ENCODE measurements at regions not wholly inside any gene's neighbourhood (a gene's known extent, or its start where the extent isn't known, plus 50 kb on each side); places are given as distances from the start of the nearest gene placed in this dataset.

GRCh38 chr16:82567175-82567574 lies 59.6 kb upstream of the CDH13 start:
- no peak for DNase-seq

DNA sequence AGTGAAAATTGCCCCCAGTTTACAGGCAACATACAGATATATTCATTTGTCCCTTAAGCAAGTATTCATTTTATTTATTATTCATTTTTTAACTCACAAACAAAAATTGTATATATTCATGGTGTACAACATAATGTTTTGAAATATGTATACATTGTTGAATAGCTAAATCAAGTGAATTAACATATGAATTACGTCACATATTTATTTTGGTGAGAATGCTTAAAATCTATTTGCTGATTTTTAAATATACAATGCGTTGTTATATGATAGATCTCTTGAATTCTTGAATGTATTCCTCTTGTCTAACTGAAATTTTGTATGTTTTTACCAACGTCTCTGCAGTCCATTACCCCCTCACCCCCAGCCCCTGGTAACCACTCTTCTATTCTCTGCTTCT lies 63.4 kb upstream of the CDH13 start:
- DNase-seq, result no peak

DNA sequence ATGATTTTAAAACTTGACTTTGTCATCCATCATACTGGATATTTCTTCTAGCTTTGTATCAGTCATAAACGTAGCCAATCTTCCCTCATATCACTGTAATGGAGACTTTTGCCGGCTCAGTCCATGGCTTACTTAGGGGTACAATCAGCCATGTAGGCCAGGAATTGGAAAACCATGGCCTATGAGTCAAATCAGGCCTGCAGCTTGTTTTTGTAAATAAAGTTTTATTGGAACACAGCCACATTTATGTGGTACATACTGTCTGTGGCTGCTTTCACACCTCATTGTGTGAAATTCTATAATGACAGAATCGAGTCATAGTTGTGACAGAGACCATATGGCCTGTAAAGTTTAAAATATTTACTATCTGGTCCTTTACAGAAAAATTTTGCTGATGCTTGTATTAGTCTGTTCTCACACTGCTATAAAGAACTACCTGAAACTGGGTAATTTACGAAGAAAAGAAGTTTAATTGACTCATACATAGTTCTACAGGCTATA lies 64.5 kb upstream of the CDH13 start:
- no peak for DNase-seq

DNA sequence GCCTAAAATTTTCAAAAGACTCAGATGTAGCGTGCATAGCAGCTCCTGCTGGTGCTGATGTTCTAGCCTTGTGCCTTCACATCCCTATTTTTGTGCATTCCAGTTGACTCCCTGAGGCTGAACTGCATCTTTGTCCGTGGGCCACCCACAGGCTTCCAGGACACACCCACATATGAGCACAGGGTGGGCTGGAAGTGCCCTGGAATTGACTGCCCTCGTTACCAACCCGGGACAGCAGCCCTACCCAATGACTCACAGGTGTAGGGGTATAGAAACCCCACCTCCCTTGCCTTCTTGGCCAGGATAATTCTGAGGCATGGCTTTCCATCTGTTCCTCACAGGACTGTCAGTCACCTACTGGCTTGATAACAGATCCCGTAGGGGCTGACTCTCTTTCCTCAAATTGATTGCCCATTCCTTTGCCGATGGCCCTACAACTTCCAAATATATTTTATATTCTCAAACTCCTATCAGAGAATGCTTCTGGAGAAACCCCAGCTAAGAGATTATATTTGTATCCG lies 65.9 kb upstream of the CDH13 start:
- no peak for DNase-seq

DNA sequence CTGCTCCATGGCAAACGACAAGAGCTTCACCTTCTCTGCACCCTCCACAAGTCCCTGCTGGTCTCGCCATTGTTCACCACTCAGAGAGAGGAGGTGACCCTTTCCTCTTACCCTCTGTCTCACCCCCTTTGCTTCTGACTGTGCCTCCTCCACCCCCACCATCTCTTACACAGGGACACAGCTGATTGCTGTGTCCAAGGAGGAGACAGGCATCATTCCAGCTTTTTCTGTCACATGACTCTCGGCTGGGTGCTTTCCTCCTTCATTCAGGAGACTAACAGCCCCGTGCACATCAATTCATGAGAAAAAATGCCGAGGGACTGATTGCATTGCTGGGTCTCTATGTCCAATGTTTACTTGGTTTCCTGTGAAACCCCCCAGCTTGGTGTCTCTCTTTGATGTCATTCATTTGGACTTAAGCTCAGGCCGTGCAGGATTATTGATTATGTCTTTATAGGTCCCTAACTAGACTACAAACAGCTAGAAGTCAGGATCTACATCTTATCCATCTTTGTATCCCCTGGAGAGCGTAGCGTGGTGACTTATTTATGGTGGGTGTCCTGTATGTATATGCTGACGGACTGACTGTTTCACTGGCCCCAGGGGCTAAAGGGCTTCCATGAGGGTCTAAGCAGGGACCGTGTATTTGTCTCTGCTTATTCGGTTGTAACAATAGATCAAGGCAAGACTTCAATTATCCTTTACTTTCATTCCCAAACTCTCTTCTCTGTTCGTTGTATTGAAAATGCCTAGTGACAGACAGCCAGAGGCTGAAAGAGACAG lies 82.2 kb upstream of the CDH13 start:
- DNase-seq, result no peak

DNA sequence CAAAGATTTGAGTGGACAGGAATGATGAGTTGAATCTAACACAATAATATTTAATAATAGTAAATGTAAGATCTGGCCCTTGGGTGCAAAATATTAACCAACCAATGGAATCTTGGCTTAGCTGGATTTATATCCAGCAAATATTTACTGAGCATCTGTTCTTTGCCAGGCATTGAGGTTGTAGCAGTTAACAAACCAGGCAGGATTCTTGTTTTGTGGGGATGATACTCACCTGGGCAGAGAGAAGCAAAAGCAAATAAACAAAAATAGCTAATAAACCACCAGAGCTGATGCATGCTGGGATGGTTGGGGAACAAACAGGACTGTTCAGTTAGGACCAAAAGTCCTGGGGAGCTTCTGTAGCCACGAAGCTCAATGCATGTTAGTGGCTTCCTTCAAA lies 84.1 kb upstream of the CDH13 start:
- DNase-seq, result no peak

GRCh38 chr16:82541103-82541502 lies 85.7 kb upstream of the CDH13 start:
- no peak for DNase-seq

DNA sequence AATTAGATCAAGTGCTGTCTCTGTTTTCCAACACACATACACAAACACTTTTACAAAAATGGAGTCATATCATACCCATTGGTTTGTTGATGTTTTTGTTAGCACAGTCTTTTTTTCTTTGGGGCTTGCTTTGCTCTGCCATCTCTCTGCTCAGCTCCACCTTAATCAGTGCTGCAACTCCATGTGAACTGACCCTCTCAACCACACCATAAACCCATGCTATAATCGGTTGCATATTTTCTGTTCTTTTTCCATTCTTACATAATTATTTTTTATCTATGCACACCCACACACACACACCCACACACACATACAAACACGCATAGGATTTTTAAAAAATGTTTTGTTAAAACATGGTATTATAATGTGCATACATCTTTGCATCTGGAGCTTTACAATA lies 91.0 kb upstream of the CDH13 start:
- DNase-seq, result no peak

- no peak for DNase-seq
Observed at GRCh38 chr16:82535262-82535661, 91.5 kb upstream of the CDH13 start.

GRCh38 chr16:82533189-82533588 lies 93.6 kb upstream of the CDH13 start:
- no peak for DNase-seq

GRCh38 chr16:82530883-82531282 lies 95.9 kb upstream of the CDH13 start:
- DNase-seq, result no peak

DNA sequence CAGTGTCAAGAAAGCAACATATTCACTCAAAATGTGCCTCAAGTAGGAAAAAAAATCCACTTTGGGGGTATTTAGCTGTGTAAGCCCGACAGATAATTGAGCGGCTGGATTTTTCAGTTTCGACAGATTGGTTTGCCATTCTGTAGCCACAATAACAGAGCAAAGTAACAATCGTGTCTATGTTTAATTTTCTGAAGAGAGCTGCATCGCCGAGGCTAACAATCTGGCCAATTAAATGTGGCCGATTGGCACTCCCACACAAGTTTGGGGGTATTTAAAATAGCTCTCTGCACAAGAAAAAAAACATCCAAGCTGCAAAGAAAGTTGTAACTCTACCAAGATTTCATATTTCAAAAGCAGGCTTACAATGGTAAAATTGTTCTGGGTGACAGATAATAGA lies 99.7 kb upstream of the CDH13 start:
- no peak for DNase-seq

- DNase-seq, result no peak
Observed at GRCh38 chr16:82524976-82525375, 101.8 kb upstream of the CDH13 start.

- DNase-seq, result no peak
Observed at GRCh38 chr16:82523815-82524214, 103.0 kb upstream of the CDH13 start.

DNA sequence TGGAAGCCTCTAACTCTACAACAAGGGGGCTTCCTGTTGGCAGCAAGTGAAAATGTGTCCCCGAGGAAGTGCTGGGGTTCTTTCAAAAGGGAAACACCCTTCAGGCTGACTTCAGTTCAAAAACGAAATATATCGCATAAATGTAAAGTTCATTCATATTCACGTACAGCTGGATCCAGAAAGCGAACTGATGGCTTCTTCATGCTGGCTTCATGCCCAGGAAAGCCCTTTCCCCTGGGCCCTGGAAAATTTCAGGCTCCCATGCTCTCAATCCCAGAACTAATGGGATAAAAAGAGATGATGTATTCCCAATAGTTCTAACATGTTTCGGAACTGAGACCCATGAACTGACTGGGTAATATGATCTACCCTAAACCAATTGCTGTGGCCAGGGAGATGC lies 104.7 kb upstream of the CDH13 start:
- no peak for DNase-seq

GRCh38 chr16:82518811-82519210 lies 108.0 kb upstream of the CDH13 start:
- no peak for DNase-seq

- no peak for DNase-seq
Observed at GRCh38 chr16:82514262-82514661, 112.5 kb upstream of the CDH13 start.

GRCh38 chr16:82510789-82511305 lies 115.9 kb upstream of the CDH13 start:
- DNase-seq, result no peak

DNA sequence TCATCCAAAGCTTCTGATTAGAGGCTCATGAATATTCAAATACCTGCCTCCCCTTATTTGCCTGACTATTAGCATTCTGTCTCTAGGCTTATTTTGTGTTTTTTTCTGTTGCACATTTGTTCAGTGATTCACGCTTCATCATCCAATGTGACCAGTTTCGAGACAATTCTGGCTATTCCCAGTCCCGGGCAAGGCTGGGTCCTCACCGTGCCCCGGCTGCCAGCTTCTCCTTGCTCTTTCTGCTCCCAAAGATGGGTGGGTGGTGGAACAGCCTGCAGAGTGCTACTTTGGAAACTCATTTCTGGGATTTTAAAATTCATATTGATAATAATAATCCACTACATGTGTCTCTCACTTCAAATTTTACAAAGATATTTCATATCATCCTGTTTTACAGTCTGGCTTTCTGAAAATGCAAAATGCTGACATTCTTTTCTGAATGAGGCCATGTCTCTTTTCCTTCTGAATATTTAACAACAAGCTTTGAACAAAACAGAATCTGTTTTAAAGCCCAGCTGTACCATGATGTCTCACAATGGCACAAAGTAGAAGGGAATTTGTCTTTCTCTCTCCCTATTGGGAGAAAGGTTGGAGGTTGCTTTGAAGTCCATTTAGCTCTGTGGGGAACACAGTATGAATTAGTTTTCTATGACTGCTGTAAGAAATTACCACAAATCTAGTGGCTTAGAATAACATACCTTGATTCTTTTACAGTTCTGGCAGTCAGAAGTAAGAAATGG lies 116.9 kb upstream of the CDH13 start:
- DNase-seq, result no peak

- DNase-seq, result no peak
Observed at GRCh38 chr16:82506692-82507670, 119.8 kb upstream of the CDH13 start.

GRCh38 chr16:82504836-82505235 lies 121.9 kb upstream of the CDH13 start:
- no peak for DNase-seq

- no peak for DNase-seq
Observed at GRCh38 chr16:82499302-82499701, 127.5 kb upstream of the CDH13 start.

DNA sequence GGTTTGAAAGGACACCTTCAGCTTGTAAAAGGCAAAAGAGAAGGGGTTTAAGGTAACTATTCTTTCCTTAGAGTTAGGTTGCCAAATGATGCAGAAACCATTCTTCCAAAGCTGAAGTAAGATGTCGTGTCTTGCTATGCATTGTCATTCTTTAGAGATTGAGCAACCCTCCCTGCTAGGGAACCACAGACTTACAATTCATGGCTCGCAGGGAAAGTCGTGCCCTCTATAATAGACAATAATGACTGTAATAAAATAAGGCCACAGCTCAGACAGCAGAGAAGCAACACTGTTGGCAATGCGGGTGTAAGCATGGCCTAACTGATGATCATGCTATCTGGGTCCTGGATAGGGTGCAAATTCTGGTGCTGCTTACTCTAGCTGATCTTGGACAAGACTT lies 129.6 kb upstream of the CDH13 start:
- no peak for DNase-seq
